ENCODE measurements at regions not wholly inside any gene's neighbourhood (a gene's known extent, or its start where the extent isn't known, plus 50 kb on each side); places are given as distances from the start of the nearest gene placed in this dataset.
"Not testable (repeated sequence)": the region's sequence is repeated elsewhere in the genome, so short reads cannot be mapped to it uniquely, and the experiment has no call there.

- not testable (repeated sequence) for TF ChIP-seq POLR2A, CTCF (IDR thresholded peaks at IDR 0.05)
These were observed 101.3 kb upstream of the PRR23C start for GRCh38 chr3:139145980-139146379.
